Hepatocyte (in vitro differentiated cells): ENCODE measurements at regions not wholly inside any gene's neighbourhood (a gene's known extent, or its start where the extent isn't known, plus 50 kb on each side); places are given as distances from the start of the nearest gene placed in this dataset.

ENCODE experiments used
- DNase-seq: peaks from one replicate; pipeline ENCODE4 v3.0.0-alpha.2; 2016; ENCODE audit warnings: low spot score
- H2AFZ ChIP-seq: fragments of 200-600 bp; sonication (generic); 2 replicates; pipeline ENCODE4 v1.6.0; 2016; ENCODE audit warnings: antibody characterized with exemption, mild to moderate bottlenecking
- H3K27ac ChIP-seq: fragments of 200-600 bp; sonication (generic); 2 replicates; pipeline ENCODE4 v1.5.1; 2016; ENCODE audit warnings: mild to moderate bottlenecking
- H3K27me3 ChIP-seq: fragments of 200-600 bp; sonication (generic); 2 replicates; pipeline ENCODE4 v1.6.1; 2016
- H3K36me3 ChIP-seq: fragments of 200-600 bp; sonication (generic); replicated peaks from 2 replicates; pipeline ENCODE4 v1.5.1; 2016; ENCODE audit warnings: low read depth; ENCODE audit not compliant: insufficient read depth
- H3K4me1 ChIP-seq: fragments of 200-600 bp; sonication (generic); 2 replicates; pipeline ENCODE4 v1.5.1; 2016; ENCODE audit warnings: mild to moderate bottlenecking, moderate library complexity; ENCODE audit not compliant: insufficient read depth
- H3K4me2 ChIP-seq: fragments of 200-600 bp; sonication (generic); 2 replicates; pipeline ENCODE4 v1.6.0; 2016
- H3K4me3 ChIP-seq: fragments of 200-600 bp; sonication (generic); 2 replicates; pipeline ENCODE4 v1.5.1; 2016; ENCODE audit warnings: mild to moderate bottlenecking
- H3K79me2 ChIP-seq: fragments of 200-600 bp; sonication (generic); 2 replicates; pipeline ENCODE4 v1.6.0; 2017; ENCODE audit warnings: mild to moderate bottlenecking
- H3K9me2 ChIP-seq: fragments of 200-600 bp; sonication (generic); replicated peaks from 2 replicates; pipeline ENCODE4 v1.6.0; 2017; ENCODE audit warnings: mild to moderate bottlenecking; ENCODE audit not compliant: insufficient read depth
- H3K9me3 ChIP-seq: fragments of 200-600 bp; sonication (generic); 2 replicates; pipeline ENCODE4 v1.5.1; 2016; ENCODE audit warnings: low read depth, mild to moderate bottlenecking
- H4K20me1 ChIP-seq: fragments of 200-600 bp; sonication (generic); 2 replicates; pipeline ENCODE4 v1.6.0; 2016; ENCODE audit warnings: mild to moderate bottlenecking; ENCODE audit not compliant: insufficient read depth, poor library complexity, severe bottlenecking
- CTCF ChIP-seq: fragments of 200-600 bp; sonication (generic); IDR thresholded peaks from 2 replicates; pipeline ENCODE4 v1.5.1; 2016; ENCODE audit warnings: antibody characterized with exemption, mild to moderate bottlenecking; ENCODE audit not compliant: poor library complexity
- EZH2 ChIP-seq: fragments of 200-600 bp; sonication (generic); IDR thresholded peaks from 2 replicates; pipeline ENCODE4 v1.6.1; 2016; ENCODE audit warnings: antibody characterized with exemption, mild to moderate bottlenecking, borderline replicate concordance
- EZH2phosphoT487 ChIP-seq: fragments of 200-600 bp; sonication (generic); IDR thresholded peaks from one replicate; pipeline ENCODE4 v1.6.1; 2018; ENCODE audit warnings: antibody characterized with exemption, mild to moderate bottlenecking, low read depth, moderate library complexity; ENCODE audit not compliant: unreplicated experiment, severe bottlenecking
- WGBS: methylation state at CpG from one replicate; pipeline ENCODE4 v1.1.6; 2016; ENCODE audit warnings: low lambda C conversion rate; ENCODE audit errors: missing lambda C conversion rate; 5-methylcytosine and 5-hydroxymethylcytosine counted together

GRCh38 chr5:125766706-125767105, 656.5 kb upstream of the GRAMD2B start:
- Histone ChIP-seq H3K9me2 (no peaks in the 10 kb centered on the region), H3K9me3 (no peaks in the 10 kb centered on the region), H3K27ac (no peak overlapping the region), H3K27me3 (no peaks in the 10 kb centered on the region), H3K36me3 (no peaks in the 10 kb centered on the region), H4K20me1 (no peaks in the 10 kb centered on the region), H3K4me2 (no peak overlapping the region), H3K4me3 (no peak overlapping the region), H2AFZ (no peak overlapping the region), H3K4me1 (no peaks in the 10 kb centered on the region), H3K79me2 (no peaks in the 10 kb centered on the region)
- WGBS = 89% methylated on average over 1 of the region's 1 CpG
- no peak for DNase-seq
- TF ChIP-seq EZH2 = no peak
- no peak for TF ChIP-seq CTCF
- TF ChIP-seq EZH2phosphoT487 = no peak

- H3K4me2 ChIP-seq = no peak overlapping the region
- WGBS = 94% methylated on average over 1 of the region's 1 CpG
- no peaks in the 10 kb centered on the region for H3K4me1 ChIP-seq
- no peaks in the 10 kb centered on the region for H3K27me3 ChIP-seq
- H3K27ac ChIP-seq = no peak overlapping the region
- H4K20me1 ChIP-seq = no peaks in the 10 kb centered on the region
- DNase-seq = no peak
- H3K9me2 ChIP-seq = no peaks in the 10 kb centered on the region
- H3K36me3 ChIP-seq = no peaks in the 10 kb centered on the region
- H3K79me2 ChIP-seq = no peaks in the 10 kb centered on the region
- TF ChIP-seq EZH2phosphoT487 = no peak
- TF ChIP-seq CTCF = no peak
- no peak overlapping the region for H3K4me3 ChIP-seq
- no peak overlapping the region for H2AFZ ChIP-seq
- H3K9me3 ChIP-seq = no peaks in the 10 kb centered on the region
These were observed 647.3 kb upstream of the GRAMD2B start for GRCh38 chr5:125775896-125776295.

GRCh38 chr5:125776656-125777139, 646.5 kb upstream of the GRAMD2B start:
- DNase-seq = no peak
- Histone ChIP-seq H3K4me3 (no peak overlapping the region), H3K27me3 (no peaks in the 10 kb centered on the region), H3K4me2 (no peak overlapping the region), H3K36me3 (no peaks in the 10 kb centered on the region), H3K9me3 (no peaks in the 10 kb centered on the region), H3K4me1 (no peaks in the 10 kb centered on the region), H3K27ac (no peak overlapping the region), H3K9me2 (no peaks in the 10 kb centered on the region), H4K20me1 (no peaks in the 10 kb centered on the region), H3K79me2 (no peaks in the 10 kb centered on the region), H2AFZ (no peak overlapping the region)
- TF ChIP-seq EZH2phosphoT487 (no peak), EZH2 (no peak), CTCF (no peak)
- 85% methylated on average over 3 of the region's 3 CpGs for WGBS

GRCh38 chr5:125778791-125779190, 644.4 kb upstream of the GRAMD2B start:
- no peaks in the 10 kb centered on the region for H4K20me1 ChIP-seq
- H3K9me3 ChIP-seq = no peaks in the 10 kb centered on the region
- H3K27ac ChIP-seq = no peak overlapping the region
- H3K4me1 ChIP-seq = no peaks in the 10 kb centered on the region
- no peaks in the 10 kb centered on the region for H3K36me3 ChIP-seq
- DNase-seq = no peak
- H3K9me2 ChIP-seq = no peaks in the 10 kb centered on the region
- H3K4me3 ChIP-seq = no peak overlapping the region
- no peak overlapping the region for H3K4me2 ChIP-seq
- H2AFZ ChIP-seq = no peak overlapping the region
- H3K79me2 ChIP-seq = no peaks in the 10 kb centered on the region
- TF ChIP-seq CTCF (no peak), EZH2 (no peak), EZH2phosphoT487 (no peak)
- no peaks in the 10 kb centered on the region for H3K27me3 ChIP-seq
- 75% methylated on average over 4 of the region's 4 CpGs for WGBS
